Lung (tissue), 11 donors: ENCODE measurements at regions not wholly inside any gene's neighbourhood (a gene's known extent, or its start where the extent isn't known, plus 50 kb on each side); places are given as distances from the start of the nearest gene placed in this dataset.

ENCODE experiments used
- ATAC-seq: fragments of 200-7000 bp; cut with Tn5 transposase; one replicate; pipeline ENCODE4 v1.9.1; 2020; ENCODE audit warnings: moderate number of reproducible peaks; ENCODE audit not compliant: insufficient read depth, low FRiP score
- DNase-seq, 3 donors: peaks; one replicate each; pipeline ENCODE4 v3.0.0-alpha.2; 2013 to 2017
- H3K27ac ChIP-seq, 2 donors: one replicate each; pipeline ENCODE4 v1.5.1; 2013; ENCODE audit warnings: mild to moderate bottlenecking in 2 of 2, moderate library complexity in 2 of 2, control low read depth in 1 of 2, inconsistent platforms in 1 of 2, low read depth in 1 of 2, low read length in 1 of 2
- H3K27me3 ChIP-seq, 3 donors: one replicate each; pipeline ENCODE4 v1.5.1; 2013; ENCODE audit warnings: low read length in 2 of 3; ENCODE audit not compliant: control insufficient read depth in 3 of 3, insufficient read depth in 3 of 3
- H3K36me3 ChIP-seq, 4 donors: one replicate each; pipeline ENCODE4 v1.5.1; 2013; ENCODE audit warnings: low read length in 4 of 4, mild to moderate bottlenecking in 1 of 4, moderate library complexity in 1 of 4; ENCODE audit not compliant: control insufficient read depth in 4 of 4, insufficient read depth in 4 of 4
- H3K4me1 ChIP-seq, 5 donors: one replicate each; pipeline ENCODE4 v1.5.1; 2013; ENCODE audit warnings: low read length in 5 of 5, mild to moderate bottlenecking in 2 of 5, moderate library complexity in 1 of 5; ENCODE audit not compliant: control insufficient read depth in 5 of 5, insufficient read depth in 5 of 5
- H3K4me3 ChIP-seq: one replicate; pipeline ENCODE4 v1.5.1; 2013; ENCODE audit warnings: mild to moderate bottlenecking, control low read depth, moderate library complexity
- H3K9ac ChIP-seq, 2 donors: one replicate each; pipeline ENCODE4 v1.5.1; 2013; ENCODE audit warnings: low read length in 2 of 2, control low read depth in 1 of 2; ENCODE audit not compliant: insufficient read depth in 1 of 2
- H3K9me3 ChIP-seq, 4 donors: one replicate each; pipeline ENCODE4 v1.5.1; 2013; ENCODE audit warnings: low read length in 3 of 4, mild to moderate bottlenecking in 1 of 4, moderate library complexity in 1 of 4; ENCODE audit not compliant: control insufficient read depth in 4 of 4, insufficient read depth in 3 of 4
- CTCF ChIP-seq: IDR thresholded peaks from 2 replicates; pipeline ENCODE4 v1.5.1; 2012; ENCODE audit warnings: mild to moderate bottlenecking; ENCODE audit errors: control extremely low read depth, extremely low read depth
- WGBS, 2 donors: extraction: QIAGEN DNeasy Blood & Tissue Kit; methylation state at CpG; one replicate each; pipeline ENCODE4 v1.1.7; 2013; 5-methylcytosine and 5-hydroxymethylcytosine counted together
- donor health status: control.
- donor health status: control.
- donor health status: Bipolar disorder and iron deficiency.
- donor health status: healthy.
- donor health status: DM: yes; HTN: yes; CAD: no.

- peaks cover 0 to 20% (median 3%) of the 10 kb centered on the region in 5 donors for H3K4me1 ChIP-seq
- 60 to 69% methylated on average over 5 of the region's 5 CpGs for WGBS, 2 donors
- H3K9ac ChIP-seq: no peak overlapping the region
- H3K27ac ChIP-seq: no peak overlapping the region
- no peak overlapping the region for H3K4me3 ChIP-seq
- DNase-seq (no peak), ATAC-seq (no peak)
- TF ChIP-seq CTCF: no peak
- no peaks in the 10 kb centered on the region for H3K36me3 ChIP-seq
- no peaks in the 10 kb centered on the region for H3K9me3 ChIP-seq
- H3K27me3 ChIP-seq: peaks cover 0 to 72% (median 68%) of the 10 kb centered on the region in 3 donors
Measured at GRCh38 chr1:22344329-22344630, 107.4 kb upstream of the ZBTB40 start.

- WGBS, 2 donors: 93% methylated on average over 17 of the region's 17 CpGs
- Histone ChIP-seq H3K36me3 (no peaks in the 10 kb centered on the region), H3K27me3 (peaks cover 0 to 75% (median 67%) of the 10 kb centered on the region in 3 donors)
Measured at GRCh38 chr1:22344851-22345560, 106.6 kb upstream of the ZBTB40 start.

GRCh38 chr1:22347854-22348760 lies 103.5 kb upstream of the ZBTB40 start:
- 41 to 43% methylated on average over 16 of the region's 16 CpGs for WGBS, 2 donors
- no peak for TF ChIP-seq CTCF
- peaks cover 0 to 82% (median 81%) of the 10 kb centered on the region in 3 donors for H3K27me3 ChIP-seq
- DNase-seq (no peak), ATAC-seq (peak; percentile 19)
- no peaks in the 10 kb centered on the region for H3K36me3 ChIP-seq
- H3K9me3 ChIP-seq: peaks cover 0 to 2% (median 0%) of the 10 kb centered on the region in 4 donors
- no peak overlapping the region for H3K4me3 ChIP-seq
- no peak overlapping the region for H3K9ac ChIP-seq
- peaks cover 0 to 17% (median 1%) of the 10 kb centered on the region in 5 donors for H3K4me1 ChIP-seq
- H3K27ac ChIP-seq: no peak overlapping the region

More at GRCh38 chr1:22344851-22345560, 106.6 kb upstream of the ZBTB40 start:
- no peak for DNase-seq
- H3K4me3 ChIP-seq: no peak overlapping the region
- no peak for TF ChIP-seq CTCF
- peaks cover 0 to 17% (median 3%) of the 10 kb centered on the region in 5 donors for H3K4me1 ChIP-seq
- no peak overlapping the region for H3K9ac ChIP-seq
- H3K27ac ChIP-seq: no peak overlapping the region
- no peak for ATAC-seq
- H3K9me3 ChIP-seq: no peaks in the 10 kb centered on the region
